ENCODE measurements at regions not wholly inside any gene's neighbourhood (a gene's known extent, or its start where the extent isn't known, plus 50 kb on each side); places are given as distances from the start of the nearest gene placed in this dataset.

DNA sequence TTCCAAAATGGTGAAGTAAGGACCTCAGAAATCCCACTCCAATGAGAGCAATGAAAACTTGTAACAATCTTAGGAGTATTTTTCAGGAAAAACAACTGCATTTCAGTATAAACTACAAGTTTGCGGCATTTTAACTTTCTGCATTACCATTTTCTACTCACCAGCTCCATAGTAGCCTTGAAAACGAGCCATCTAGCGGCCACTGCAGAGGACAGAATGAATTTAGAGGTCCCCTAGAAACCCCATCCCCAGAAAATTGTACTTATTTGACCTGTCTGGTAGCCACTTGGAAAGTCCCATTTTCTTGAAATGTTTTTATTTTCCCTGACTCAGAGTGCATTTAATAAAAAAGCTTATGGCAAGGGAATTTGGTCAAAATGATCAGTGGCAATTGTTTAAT is 205.4 kb upstream of the ITGA1 start:
- DNase-seq (ENCODE audit: low spot score): no peak
- Histone ChIP-seq H3K27me3 (no peaks in the 10 kb centered on the region), H3K4me2 (no peak overlapping the region), H3K9me2 (replicated peaks; ENCODE audit: insufficient read depth) (no peaks in the 10 kb centered on the region), H3K4me1 (ENCODE audit: insufficient read depth) (no peaks in the 10 kb centered on the region), H3K36me3 (replicated peaks; ENCODE audit: insufficient read depth, low read depth) (no peaks in the 10 kb centered on the region), H3K9me3 (ENCODE audit: low read depth) (no peaks in the 10 kb centered on the region), H2AFZ (no peak overlapping the region), H3K79me2 (no peaks in the 10 kb centered on the region), H3K27ac (no peak overlapping the region), H3K4me3 (no peak overlapping the region), H4K20me1 (ENCODE audit: insufficient read depth, poor library complexity, severe bottlenecking) (no peaks in the 10 kb centered on the region)
- no peak for TF ChIP-seq EZH2 (IDR thresholded peaks at IDR 0.05; ENCODE audit: borderline replicate concordance)
- TF ChIP-seq EZH2phosphoT487 (IDR thresholded peaks at IDR 0.05; ENCODE audit: low read depth, severe bottlenecking, unreplicated experiment): no peak
- TF ChIP-seq, protein P1, sequence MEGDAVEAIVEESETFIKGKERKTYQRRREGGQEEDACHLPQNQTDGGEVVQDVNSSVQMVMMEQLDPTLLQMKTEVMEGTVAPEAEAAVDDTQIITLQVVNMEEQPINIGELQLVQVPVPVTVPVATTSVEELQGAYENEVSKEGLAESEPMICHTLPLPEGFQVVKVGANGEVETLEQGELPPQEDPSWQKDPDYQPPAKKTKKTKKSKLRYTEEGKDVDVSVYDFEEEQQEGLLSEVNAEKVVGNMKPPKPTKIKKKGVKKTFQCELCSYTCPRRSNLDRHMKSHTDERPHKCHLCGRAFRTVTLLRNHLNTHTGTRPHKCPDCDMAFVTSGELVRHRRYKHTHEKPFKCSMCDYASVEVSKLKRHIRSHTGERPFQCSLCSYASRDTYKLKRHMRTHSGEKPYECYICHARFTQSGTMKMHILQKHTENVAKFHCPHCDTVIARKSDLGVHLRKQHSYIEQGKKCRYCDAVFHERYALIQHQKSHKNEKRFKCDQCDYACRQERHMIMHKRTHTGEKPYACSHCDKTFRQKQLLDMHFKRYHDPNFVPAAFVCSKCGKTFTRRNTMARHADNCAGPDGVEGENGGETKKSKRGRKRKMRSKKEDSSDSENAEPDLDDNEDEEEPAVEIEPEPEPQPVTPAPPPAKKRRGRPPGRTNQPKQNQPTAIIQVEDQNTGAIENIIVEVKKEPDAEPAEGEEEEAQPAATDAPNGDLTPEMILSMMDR (IDR thresholded peaks at IDR 0.05; ENCODE audit: poor library complexity): no peak
- WGBS (ENCODE audit: low lambda C conversion rate, missing lambda C conversion rate): 67% methylated on average over 3 of the region's 3 CpGs

DNA sequence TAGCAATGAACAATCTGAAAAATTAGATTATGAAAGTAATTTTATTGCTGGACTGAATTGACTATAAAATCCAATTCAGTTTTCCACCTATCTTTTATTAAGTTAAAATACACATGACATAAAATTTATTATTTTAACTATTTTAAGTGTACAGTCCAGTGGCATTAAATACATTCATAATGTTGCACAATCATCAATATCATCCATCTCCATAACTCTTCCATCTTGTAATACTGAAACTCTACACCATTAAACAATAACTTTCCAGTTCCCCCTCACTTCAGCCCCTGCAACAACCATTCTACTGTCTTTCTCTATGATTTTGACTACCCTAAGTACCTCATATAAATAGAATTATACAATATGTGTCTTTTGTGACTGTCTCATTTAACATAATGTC is 200.6 kb upstream of the ITGA1 start:
- DNase-seq (ENCODE audit: low spot score): no peak
- Histone ChIP-seq H3K36me3 (replicated peaks; ENCODE audit: insufficient read depth, low read depth) (no peaks in the 10 kb centered on the region), H3K9me2 (replicated peaks; ENCODE audit: insufficient read depth) (no peaks in the 10 kb centered on the region), H3K4me1 (ENCODE audit: insufficient read depth) (no peaks in the 10 kb centered on the region), H3K79me2 (no peaks in the 10 kb centered on the region), H3K27ac (no peak overlapping the region), H2AFZ (no peak overlapping the region), H3K27me3 (no peaks in the 10 kb centered on the region), H3K9me3 (ENCODE audit: low read depth) (no peaks in the 10 kb centered on the region), H3K4me3 (no peak overlapping the region), H3K4me2 (no peak overlapping the region), H4K20me1 (ENCODE audit: insufficient read depth, poor library complexity, severe bottlenecking) (no peaks in the 10 kb centered on the region)
- no peak for TF ChIP-seq EZH2phosphoT487 (IDR thresholded peaks at IDR 0.05; ENCODE audit: low read depth, severe bottlenecking, unreplicated experiment)
- no peak for TF ChIP-seq EZH2 (IDR thresholded peaks at IDR 0.05; ENCODE audit: borderline replicate concordance)
- TF ChIP-seq, protein P1 (IDR thresholded peaks at IDR 0.05; ENCODE audit: poor library complexity): no peak

DNA sequence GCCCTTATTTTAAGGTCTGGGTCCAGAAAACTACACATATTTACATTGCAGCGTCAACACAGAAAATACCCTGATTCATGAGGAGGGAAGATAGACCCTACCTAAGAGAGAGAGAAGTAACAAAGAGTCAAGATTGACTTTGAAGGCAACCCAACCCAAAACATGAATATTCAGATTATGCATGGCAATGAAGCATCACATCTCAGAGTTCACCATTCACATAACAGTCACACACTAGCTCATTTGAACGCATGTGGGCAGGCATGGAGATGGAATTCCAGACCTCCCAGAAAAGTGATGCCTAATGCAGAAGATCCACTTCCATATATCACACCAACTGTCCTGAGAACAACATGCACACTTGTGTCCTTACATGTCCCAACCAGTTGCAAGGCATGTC is 190.1 kb upstream of the ITGA1 start:
- H3K79me2 ChIP-seq: no peaks in the 10 kb centered on the region
- TF ChIP-seq EZH2 (IDR thresholded peaks at IDR 0.05; ENCODE audit: borderline replicate concordance): no peak
- no peak for TF ChIP-seq EZH2phosphoT487 (IDR thresholded peaks at IDR 0.05; ENCODE audit: low read depth, severe bottlenecking, unreplicated experiment)
- TF ChIP-seq, protein P1 (IDR thresholded peaks at IDR 0.05; ENCODE audit: poor library complexity): no peak

DNA sequence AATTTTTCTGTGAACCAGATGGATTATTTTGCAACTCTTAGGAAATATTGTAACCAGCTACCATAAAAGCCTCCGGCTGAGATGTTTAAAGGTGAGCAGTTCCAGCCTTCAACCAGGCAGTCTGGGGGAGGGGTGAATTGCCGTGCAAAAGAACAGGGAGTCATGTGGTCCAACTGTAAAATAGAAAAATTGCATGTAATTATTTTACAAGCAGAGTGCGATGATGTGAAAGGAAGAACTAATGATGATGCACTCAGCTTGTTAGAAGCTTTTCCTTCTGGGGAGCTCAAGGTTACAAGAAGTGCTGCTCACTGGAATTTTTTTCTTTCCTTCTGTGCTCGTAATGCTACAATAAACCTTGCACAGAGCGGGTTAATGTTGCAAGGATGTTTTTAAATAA is 188.7 kb upstream of the ITGA1 start:
- no peaks in the 10 kb centered on the region for H3K79me2 ChIP-seq
- DNase-seq (ENCODE audit: low spot score): peak; percentile 49
- H3K4me3 ChIP-seq: no peak overlapping the region
- no peaks in the 10 kb centered on the region for H3K27me3 ChIP-seq
- no peaks in the 10 kb centered on the region for H3K9me3 ChIP-seq (ENCODE audit: low read depth)
- peaks cover 10% of the 10 kb centered on the region for H3K4me1 ChIP-seq (ENCODE audit: insufficient read depth)
- H3K9me2 ChIP-seq (replicated peaks; ENCODE audit: insufficient read depth): no peaks in the 10 kb centered on the region
- H4K20me1 ChIP-seq (ENCODE audit: insufficient read depth, poor library complexity, severe bottlenecking): no peaks in the 10 kb centered on the region
- TF ChIP-seq EZH2 (IDR thresholded peaks at IDR 0.05; ENCODE audit: borderline replicate concordance): no peak
- TF ChIP-seq EZH2phosphoT487 (IDR thresholded peaks at IDR 0.05; ENCODE audit: low read depth, severe bottlenecking, unreplicated experiment): no peak
- TF ChIP-seq, protein P1 (IDR thresholded peaks at IDR 0.05; ENCODE audit: poor library complexity): no peak
- peak overlapping the region; percentile 60 for H3K4me2 ChIP-seq
- WGBS (ENCODE audit: low lambda C conversion rate, missing lambda C conversion rate): 32% methylated on average over 5 of the region's 5 CpGs
- H2AFZ ChIP-seq: no peak overlapping the region
- H3K27ac ChIP-seq: no peak overlapping the region
- no peaks in the 10 kb centered on the region for H3K36me3 ChIP-seq (replicated peaks; ENCODE audit: insufficient read depth, low read depth)

More for the DNA sequence above, 190.1 kb upstream of the ITGA1 start:
- no peak for DNase-seq (ENCODE audit: low spot score)
- Histone ChIP-seq H3K27me3 (no peaks in the 10 kb centered on the region), H3K4me1 (ENCODE audit: insufficient read depth) (no peaks in the 10 kb centered on the region), H3K9me2 (replicated peaks; ENCODE audit: insufficient read depth) (no peaks in the 10 kb centered on the region), H2AFZ (no peak overlapping the region), H3K27ac (no peak overlapping the region), H3K9me3 (ENCODE audit: low read depth) (no peaks in the 10 kb centered on the region), H4K20me1 (ENCODE audit: insufficient read depth, poor library complexity, severe bottlenecking) (no peaks in the 10 kb centered on the region), H3K4me3 (no peak overlapping the region), H3K36me3 (replicated peaks; ENCODE audit: insufficient read depth, low read depth) (no peaks in the 10 kb centered on the region), H3K4me2 (no peak overlapping the region)
- WGBS (ENCODE audit: low lambda C conversion rate, missing lambda C conversion rate): 92% methylated on average over 2 of the region's 2 CpGs

Data from hepatocyte (in vitro differentiated cells).